ENCODE measurements at regions not wholly inside any gene's neighbourhood (a gene's known extent, or its start where the extent isn't known, plus 50 kb on each side); places are given as distances from the start of the nearest gene placed in this dataset.

GRCh38 chr4:66035701-66036100 lies 365.4 kb upstream of the EPHA5 start:
- no peak for DNase-seq (ENCODE audit: low read depth, low spot score)

DNA sequence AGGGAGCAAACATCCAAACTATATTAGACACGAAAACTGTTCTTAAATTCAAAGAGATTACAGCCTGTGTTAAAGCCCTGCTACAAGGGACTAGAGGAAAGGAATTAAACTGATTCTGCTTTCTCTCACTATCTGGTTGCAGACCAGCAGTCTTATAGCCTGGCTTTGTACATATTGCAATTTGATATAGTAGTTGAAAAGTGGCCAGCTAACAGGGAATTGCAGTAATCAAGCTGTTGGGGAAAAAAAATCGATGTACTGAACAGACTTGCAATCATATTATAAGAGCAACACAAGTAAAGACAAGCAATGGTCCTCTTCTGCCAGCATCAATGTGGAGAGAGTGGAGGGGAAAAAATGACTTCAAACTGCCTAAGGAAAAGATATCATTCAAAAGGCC lies 364.4 kb upstream of the EPHA5 start:
- DNase-seq (ENCODE audit: low read depth, low spot score) = no peak

DNA sequence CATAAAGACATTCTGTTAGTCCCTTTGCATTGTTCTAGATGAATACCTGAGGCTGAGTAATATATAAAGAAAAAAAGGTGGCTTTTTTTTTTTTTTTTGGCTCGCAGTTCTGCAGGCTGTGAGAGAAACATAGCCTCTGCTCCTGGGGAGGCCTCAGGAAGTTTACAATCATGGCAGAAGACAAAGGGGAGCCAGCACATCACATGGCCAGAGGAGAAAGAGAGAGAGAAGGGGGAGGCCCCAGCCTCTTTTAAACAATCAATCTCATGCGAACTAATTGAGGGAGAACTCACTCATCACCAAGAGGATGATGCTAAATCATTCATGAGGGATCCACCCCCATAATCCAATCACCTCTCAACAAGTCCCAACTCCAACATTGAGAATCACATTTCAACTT lies 364.0 kb upstream of the EPHA5 start:
- DNase-seq (ENCODE audit: low read depth, low spot score) = no peak

GRCh38 chr4:66032571-66032970 lies 362.3 kb upstream of the EPHA5 start:
- DNase-seq (ENCODE audit: low read depth, low spot score) = no peak

- DNase-seq (ENCODE audit: low read depth, low spot score) = no peak
These were observed 358.4 kb upstream of the EPHA5 start for GRCh38 chr4:66028668-66029067.

GRCh38 chr4:66023061-66023460 lies 352.8 kb upstream of the EPHA5 start:
- DNase-seq (ENCODE audit: low read depth, low spot score) = no peak

DNA sequence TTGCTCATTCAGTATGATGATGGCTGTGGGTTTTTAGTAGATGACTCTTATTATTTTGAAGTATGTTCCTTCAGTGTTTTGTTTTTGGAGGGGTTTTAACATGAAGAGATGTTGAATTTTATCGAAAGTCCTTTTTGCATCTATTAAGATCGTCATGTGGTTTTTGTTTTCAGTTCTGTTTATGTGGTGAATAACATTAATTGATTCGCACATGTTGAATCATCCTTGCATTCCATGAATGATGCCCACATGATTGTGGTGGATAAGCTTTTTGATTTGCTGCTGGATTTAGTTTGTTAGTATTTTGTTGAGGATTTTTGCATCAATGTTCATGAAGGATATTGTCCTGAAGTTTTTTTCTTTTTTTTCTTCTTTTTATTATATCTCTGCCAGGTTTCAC lies 347.4 kb upstream of the EPHA5 start:
- DNase-seq (ENCODE audit: low read depth, low spot score) = no peak

DNA sequence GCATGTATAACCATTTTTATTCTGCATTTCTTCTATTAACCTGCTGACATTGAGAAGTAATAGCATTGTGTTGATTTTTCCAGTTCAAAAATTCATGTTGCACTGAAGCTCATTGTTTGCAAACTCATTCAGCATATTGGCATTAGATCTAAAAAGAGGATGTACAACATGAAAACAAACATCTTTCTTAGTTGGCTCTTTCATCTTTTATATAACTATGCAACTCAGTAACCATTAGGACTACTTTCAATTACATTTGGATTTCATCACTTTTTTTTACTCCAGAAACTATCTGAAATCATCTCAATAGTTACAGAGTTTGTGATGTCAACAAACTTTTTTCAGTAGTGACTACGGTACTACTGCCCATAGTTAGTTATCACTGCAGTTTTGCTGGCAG lies 346.0 kb upstream of the EPHA5 start:
- no peak for DNase-seq (ENCODE audit: low read depth, low spot score)

GRCh38 chr4:66014146-66014765 lies 344.0 kb upstream of the EPHA5 start:
- DNase-seq (ENCODE audit: low read depth, low spot score) = peak; percentile 48

DNA sequence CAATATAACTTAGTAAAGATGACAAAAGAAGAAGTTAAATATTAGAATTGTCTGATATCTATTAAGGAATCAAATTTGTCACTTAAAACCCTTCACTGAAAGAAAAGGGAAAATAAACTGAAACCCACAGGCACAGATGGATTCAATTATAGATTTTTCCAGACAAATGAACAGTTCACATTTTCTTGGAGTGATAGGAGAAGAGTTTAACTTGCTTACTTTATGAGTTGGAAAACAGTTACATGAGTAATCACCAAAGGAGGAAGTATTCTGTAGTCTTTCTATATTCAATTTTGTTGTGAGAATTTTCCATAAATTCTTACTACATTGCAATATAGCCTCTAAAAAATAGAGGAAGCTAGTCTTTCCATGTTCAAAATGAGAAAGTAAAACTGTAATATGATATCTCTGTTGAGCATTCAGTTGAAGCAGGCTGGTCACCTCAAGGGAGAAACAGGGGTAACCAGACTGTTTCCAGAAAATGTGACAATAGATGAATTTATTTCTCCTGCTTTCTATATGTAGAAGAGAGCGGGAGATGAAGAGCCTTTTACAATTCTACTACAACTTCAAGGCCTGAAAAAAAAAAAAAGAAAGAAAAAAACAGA lies 330.3 kb upstream of the EPHA5 start:
- DNase-seq (ENCODE audit: low read depth, low spot score) = no peak

GRCh38 chr4:65999518-65999871 lies 329.2 kb upstream of the EPHA5 start:
- no peak for DNase-seq (ENCODE audit: low read depth, low spot score)

- peak; percentile 65 for DNase-seq (ENCODE audit: low read depth, low spot score)
These were observed 328.7 kb upstream of the EPHA5 start for GRCh38 chr4:65998807-65999517.

DNA sequence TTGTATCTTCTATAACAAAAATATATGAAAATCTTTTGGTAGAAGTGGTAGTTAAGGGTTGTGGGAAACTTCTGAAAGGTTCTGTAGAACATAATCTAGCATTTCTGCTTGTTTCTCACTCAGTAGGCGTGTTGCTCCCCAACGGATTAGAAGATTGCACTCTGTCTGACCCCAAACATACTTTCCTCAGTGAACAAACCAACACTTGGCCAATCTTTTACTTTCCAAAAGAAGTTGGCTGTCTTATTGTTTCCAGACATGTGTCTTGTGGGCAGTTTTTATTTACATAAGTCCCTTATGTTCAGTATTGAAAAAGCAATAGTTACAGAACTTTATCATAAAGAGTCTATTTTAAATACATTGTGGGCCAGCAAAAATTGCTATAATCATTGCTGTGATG lies 312.8 kb upstream of the EPHA5 start:
- no peak for DNase-seq (ENCODE audit: low read depth, low spot score)

DNA sequence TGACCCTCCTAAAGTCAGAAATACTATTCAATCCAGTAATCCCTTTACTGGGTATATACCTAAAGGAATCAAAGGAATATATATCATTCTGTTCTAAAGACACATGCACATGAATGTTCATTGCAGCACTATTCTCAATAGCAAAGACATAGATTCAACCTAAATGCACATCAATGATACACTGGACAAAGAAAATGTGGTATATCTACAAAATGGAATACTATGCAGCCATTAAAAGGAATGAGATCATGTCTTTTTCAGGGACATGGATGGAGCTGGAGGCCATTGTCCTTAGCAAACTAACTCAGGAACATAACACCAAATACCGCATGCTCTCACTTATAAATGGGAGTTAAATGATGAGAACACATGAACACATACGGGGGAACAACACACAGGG lies 306.0 kb upstream of the EPHA5 start:
- DNase-seq (ENCODE audit: low read depth, low spot score) = no peak

DNA sequence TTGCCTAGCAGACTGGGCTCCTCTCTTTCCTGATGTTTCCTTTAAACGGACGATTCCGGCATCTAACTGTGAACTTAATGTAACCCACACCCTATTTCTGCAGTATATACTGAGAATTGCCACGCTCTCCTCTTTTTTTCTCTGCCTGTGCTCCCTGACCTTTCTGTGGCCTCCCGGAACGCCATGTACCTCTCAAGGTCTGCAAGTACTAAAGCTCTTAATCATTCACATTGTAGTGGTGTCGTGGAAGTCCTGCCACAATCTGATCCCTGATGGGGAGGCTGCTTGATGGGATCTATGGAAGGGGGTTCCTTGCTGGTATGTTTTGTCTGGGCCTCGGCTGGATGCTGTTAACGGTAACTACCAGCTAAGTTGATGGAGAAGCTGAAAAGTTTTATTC lies 302.9 kb upstream of the EPHA5 start:
- no peak for DNase-seq (ENCODE audit: low read depth, low spot score)

DNA sequence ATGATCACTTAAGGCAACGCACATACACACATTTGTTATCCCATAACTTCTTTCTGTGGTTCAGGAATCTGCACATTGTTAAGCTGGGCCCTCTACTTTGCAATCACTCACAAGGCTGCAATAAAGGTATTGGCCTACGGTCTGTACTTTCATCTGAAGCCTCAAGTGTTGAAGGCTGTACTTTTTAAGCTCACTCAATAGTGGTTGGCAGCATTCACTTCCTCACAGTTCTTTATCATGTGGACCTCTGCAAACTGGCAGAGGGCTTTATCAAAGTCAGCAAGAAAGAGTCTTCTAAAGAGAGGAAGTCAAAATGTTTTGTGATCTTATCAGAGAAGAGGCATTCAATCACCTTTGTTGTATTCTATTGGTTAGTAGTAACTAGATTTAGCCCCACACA lies 301.4 kb upstream of the EPHA5 start:
- no peak for DNase-seq (ENCODE audit: low read depth, low spot score)

GRCh38 chr4:65968831-65969558 lies 298.7 kb upstream of the EPHA5 start:
- DNase-seq (ENCODE audit: low read depth, low spot score) = no peak

- DNase-seq (ENCODE audit: low read depth, low spot score) = no peak
These were observed 290.5 kb upstream of the EPHA5 start for GRCh38 chr4:65960751-65961150.

- DNase-seq (ENCODE audit: low read depth, low spot score) = no peak
These were observed 284.1 kb upstream of the EPHA5 start for GRCh38 chr4:65954416-65954815.

GRCh38 chr4:65951177-65951576 lies 280.9 kb upstream of the EPHA5 start:
- DNase-seq (ENCODE audit: low read depth, low spot score) = no peak

DNA sequence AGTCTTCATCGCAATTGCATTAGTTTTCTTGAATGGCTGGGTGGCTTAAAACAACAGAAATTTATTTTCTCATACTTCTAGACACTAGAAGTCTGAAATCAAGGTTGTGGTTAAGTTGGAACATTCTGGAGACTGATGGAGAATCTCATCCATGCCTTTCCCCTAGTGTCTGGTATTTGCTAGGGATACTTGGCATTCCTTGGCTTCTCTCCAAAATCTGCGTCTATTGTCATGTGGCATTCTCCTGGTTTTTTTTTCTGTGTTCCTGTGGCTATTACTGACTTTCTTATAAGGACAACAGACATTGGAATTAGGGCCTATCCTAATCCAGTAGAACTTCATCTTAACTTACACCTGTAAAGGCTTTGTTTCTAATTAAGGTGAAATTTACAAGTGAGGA lies 272.8 kb upstream of the EPHA5 start:
- peak; percentile 53 for DNase-seq (ENCODE audit: low read depth, low spot score)

GRCh38 chr4:65924843-65925242 lies 254.6 kb upstream of the EPHA5 start:
- no peak for DNase-seq (ENCODE audit: low read depth, low spot score)

DNA sequence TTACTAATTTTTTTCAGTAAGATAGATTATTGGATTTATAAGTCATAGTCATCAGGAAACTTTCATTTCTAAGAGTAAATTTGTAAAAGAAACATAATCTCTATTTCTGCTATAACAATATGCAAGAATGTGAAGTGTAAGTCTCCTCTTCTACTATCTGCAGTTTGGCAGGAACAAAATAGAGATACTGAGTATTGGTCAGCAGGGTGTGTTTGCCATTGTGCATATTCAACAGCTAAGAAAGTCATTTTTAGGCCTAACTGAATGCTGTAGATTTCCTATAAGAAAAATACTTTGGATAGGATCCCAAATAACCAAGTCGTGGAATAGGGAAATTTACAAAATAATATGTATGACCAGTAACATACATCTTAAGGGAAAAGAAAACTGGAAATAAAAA lies 253.3 kb upstream of the EPHA5 start:
- DNase-seq (ENCODE audit: low read depth, low spot score) = no peak
